ENCODE measurements at regions not wholly inside any gene's neighbourhood (a gene's known extent, or its start where the extent isn't known, plus 50 kb on each side); places are given as distances from the start of the nearest gene placed in this dataset.

GRCh38 chr21:35633501-35633900, 426.8 kb downstream of the SETD4 start:
- CTCF ChIA-PET = no interaction called here

GRCh38 chr21:35632711-35633110, 427.6 kb downstream of the SETD4 start:
- H3K36me3 ChIP-seq (ENCODE audit: control insufficient read depth, insufficient read depth, low read length) = no peaks in the 10 kb centered on the region
- no peak for TF ChIP-seq POLR2AphosphoS5 (IDR thresholded peaks at IDR 0.05; ENCODE audit: low read depth, low read length)
- CTCF ChIA-PET = no interaction called here
- ATAC-seq (no peak), DNase-seq (ENCODE audit: low read depth, low spot score) (no peak)
- no peak overlapping the region for H3K4me3 ChIP-seq (ENCODE audit: low read depth in 2 of 2, low read length in 2 of 2)
- no peaks in the 10 kb centered on the region for H3K9me3 ChIP-seq (ENCODE audit: control insufficient read depth, insufficient read depth, low read depth, low read length)
- POLR2A ChIA-PET = no interaction called here
- intact Hi-C loops (cut with micrococcal nuclease; ENCODE audit: unreplicated experiment) (no loop called here), in situ Hi-C loops (cut with HindIII; ENCODE audit: low pct_unique_long_range_greater_than_20kb, low sequenced_read_pairs) (no loop called here)
- H3K27ac ChIP-seq (ENCODE audit: low read length) = no peak overlapping the region
- H3K27me3 ChIP-seq (ENCODE audit: control insufficient read depth, insufficient read depth, low read length) = no peaks in the 10 kb centered on the region; the same call in 1 of the 2 replicates
- no peaks in the 10 kb centered on the region for H3K4me1 ChIP-seq (ENCODE audit: control insufficient read depth, insufficient read depth, low read length)
- no TSS peak for BruUV-seq (replicated peaks)

More at GRCh38 chr21:35633501-35633900, 426.8 kb downstream of the SETD4 start:
- no TSS peak for BruUV-seq (replicated peaks)
- POLR2A ChIA-PET = no interaction called here
- intact Hi-C loops (cut with micrococcal nuclease; ENCODE audit: unreplicated experiment) = no loop called here
- TF ChIP-seq SIN3A (IDR thresholded peaks at IDR 0.05; ENCODE audit: borderline replicate concordance, insufficient read depth, low read depth, low read length) (no peak), CTCF (IDR thresholded peaks at IDR 0.05) (no peak)
- H3K27ac ChIP-seq (ENCODE audit: low read length) = no peak overlapping the region
- in situ Hi-C loops (cut with HindIII; ENCODE audit: low pct_unique_long_range_greater_than_20kb, low sequenced_read_pairs) = no loop called here
- ATAC-seq (no peak), DNase-seq (ENCODE audit: low read depth, low spot score) (no peak)
- H3K4me3 ChIP-seq (ENCODE audit: low read depth in 2 of 2, low read length in 2 of 2) = no peak overlapping the region
- no peaks in the 10 kb centered on the region for H3K36me3 ChIP-seq (ENCODE audit: control insufficient read depth, insufficient read depth, low read length)
- no peaks in the 10 kb centered on the region; the same call in 1 of the 2 replicates for H3K27me3 ChIP-seq (ENCODE audit: control insufficient read depth, insufficient read depth, low read length)
- no peaks in the 10 kb centered on the region for H3K4me1 ChIP-seq (ENCODE audit: control insufficient read depth, insufficient read depth, low read length)
- no peaks in the 10 kb centered on the region for H3K9me3 ChIP-seq (ENCODE audit: control insufficient read depth, insufficient read depth, low read depth, low read length)

GRCh38 chr21:35628316-35628715, 432.0 kb downstream of the SETD4 start:
- POLR2A ChIA-PET = no interaction called here
- intact Hi-C loops (cut with micrococcal nuclease; ENCODE audit: unreplicated experiment) (no loop called here), in situ Hi-C loops (cut with HindIII; ENCODE audit: low pct_unique_long_range_greater_than_20kb, low sequenced_read_pairs) (no loop called here)
- DNase-seq (ENCODE audit: low read depth, low spot score) (no peak), ATAC-seq (no peak)
- no peaks in the 10 kb centered on the region for H3K4me1 ChIP-seq (ENCODE audit: control insufficient read depth, insufficient read depth, low read length)
- H3K9me3 ChIP-seq (ENCODE audit: control insufficient read depth, insufficient read depth, low read depth, low read length) = no peaks in the 10 kb centered on the region
- TF ChIP-seq SIN3A (IDR thresholded peaks at IDR 0.05; ENCODE audit: borderline replicate concordance, insufficient read depth, low read depth, low read length) (no peak), REST (IDR thresholded peaks at IDR 0.05; ENCODE audit: insufficient read depth in 1 of 2, low read depth in 2 of 2, low read length in 1 of 2) (no peak), TCF7L2 (IDR thresholded peaks at IDR 0.05; ENCODE audit: low read depth, low read length) (no peak), POLR2AphosphoS5 (IDR thresholded peaks at IDR 0.05; ENCODE audit: low read depth, low read length) (no peak), CTCF (IDR thresholded peaks at IDR 0.05) (no peak)
- no peaks in the 10 kb centered on the region for H3K36me3 ChIP-seq (ENCODE audit: control insufficient read depth, insufficient read depth, low read length)
- no TSS peak for BruUV-seq (replicated peaks)
- no peak overlapping the region for H3K27ac ChIP-seq (ENCODE audit: low read length)
- no peak overlapping the region for H3K4me3 ChIP-seq (ENCODE audit: low read depth in 2 of 2, low read length in 2 of 2)
- CTCF ChIA-PET = no interaction called here
- H3K27me3 ChIP-seq (ENCODE audit: control insufficient read depth, insufficient read depth, low read length) = no peaks in the 10 kb centered on the region
